HCT116 (cell line): ENCODE measurements at regions not wholly inside any gene's neighbourhood (a gene's known extent, or its start where the extent isn't known, plus 50 kb on each side); places are given as distances from the start of the nearest gene placed in this dataset.

Source experiments
- CEBPB ChIP-seq: IDR thresholded peaks from 2 replicates; pipeline ENCODE4 v1.6.1; 2012; ENCODE audit warnings: low read depth
- EZH2 ChIP-seq: fragments of 200-600 bp; sonication (generic); IDR thresholded peaks from 2 replicates; pipeline ENCODE4 v1.6.1; 2017; ENCODE audit warnings: antibody characterized with exemption, mixed run types
- POLR2AphosphoS5 ChIP-seq: IDR thresholded peaks from 2 replicates; pipeline ENCODE4 v1.6.1; 2011; ENCODE audit warnings: mild to moderate bottlenecking, low read depth, low read length, moderate library complexity
- SIN3A ChIP-seq: IDR thresholded peaks from 2 replicates; pipeline ENCODE4 v1.6.1; 2012; ENCODE audit warnings: low read depth
- TF ChIP-seq, protein P1 (sequence below), 3 experiments: fragments of 200-600 bp in 1 of 3; sonication (generic) in 1 of 3; IDR thresholded peaks in 2 of 3; conservative IDR thresholded peaks in 1 of 3; 2 replicates each; pipeline ENCODE4 v1.5.1; 2012 to 2017; ENCODE audit warnings: low read depth in 2 of 3, low read length in 2 of 3, antibody characterized with exemption in 1 of 3, borderline replicate concordance in 1 of 3, control low read depth in 1 of 3, mild to moderate bottlenecking in 1 of 3, mixed read lengths in 1 of 3, mixed run types in 1 of 3, moderate library complexity in 1 of 3; ENCODE audit not compliant: insufficient read depth in 1 of 3

DNA sequence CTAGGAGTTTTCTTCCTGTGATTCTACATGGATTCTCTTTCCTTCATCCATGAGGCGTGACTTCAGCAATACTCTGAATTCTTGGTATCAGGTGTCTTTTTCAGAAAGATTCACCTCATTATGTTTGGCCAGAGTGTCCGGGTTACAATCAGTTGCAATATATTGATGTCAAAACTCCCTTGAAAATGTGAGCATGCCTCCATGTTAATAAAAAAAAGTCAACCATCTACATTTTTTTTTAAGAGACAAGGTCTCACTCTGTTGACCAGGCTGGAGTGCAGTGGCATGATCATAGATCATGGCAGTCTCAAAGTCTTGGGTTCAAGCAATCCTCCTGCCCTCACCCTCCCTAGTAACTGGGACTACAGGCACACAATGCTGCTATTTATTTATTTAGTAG, 80.9 kb upstream of the NEUROD1 start:
- TF ChIP-seq CEBPB (no peak), SIN3A (no peak), EZH2 (no peak), POLR2AphosphoS5 (no peak)
- TF ChIP-seq, protein P1, sequence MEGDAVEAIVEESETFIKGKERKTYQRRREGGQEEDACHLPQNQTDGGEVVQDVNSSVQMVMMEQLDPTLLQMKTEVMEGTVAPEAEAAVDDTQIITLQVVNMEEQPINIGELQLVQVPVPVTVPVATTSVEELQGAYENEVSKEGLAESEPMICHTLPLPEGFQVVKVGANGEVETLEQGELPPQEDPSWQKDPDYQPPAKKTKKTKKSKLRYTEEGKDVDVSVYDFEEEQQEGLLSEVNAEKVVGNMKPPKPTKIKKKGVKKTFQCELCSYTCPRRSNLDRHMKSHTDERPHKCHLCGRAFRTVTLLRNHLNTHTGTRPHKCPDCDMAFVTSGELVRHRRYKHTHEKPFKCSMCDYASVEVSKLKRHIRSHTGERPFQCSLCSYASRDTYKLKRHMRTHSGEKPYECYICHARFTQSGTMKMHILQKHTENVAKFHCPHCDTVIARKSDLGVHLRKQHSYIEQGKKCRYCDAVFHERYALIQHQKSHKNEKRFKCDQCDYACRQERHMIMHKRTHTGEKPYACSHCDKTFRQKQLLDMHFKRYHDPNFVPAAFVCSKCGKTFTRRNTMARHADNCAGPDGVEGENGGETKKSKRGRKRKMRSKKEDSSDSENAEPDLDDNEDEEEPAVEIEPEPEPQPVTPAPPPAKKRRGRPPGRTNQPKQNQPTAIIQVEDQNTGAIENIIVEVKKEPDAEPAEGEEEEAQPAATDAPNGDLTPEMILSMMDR (IDR thresholded peaks at IDR 0.05 in 2 of 3, conservative IDR thresholded peaks at IDR 0.05 in 1 of 3; ENCODE audit: borderline replicate concordance in 1 of 3, insufficient read depth in 1 of 3, low read depth in 2 of 3, low read length in 2 of 3) = no peak
